ENCODE measurements at regions not wholly inside any gene's neighbourhood (a gene's known extent, or its start where the extent isn't known, plus 50 kb on each side); places are given as distances from the start of the nearest gene placed in this dataset.

- DNase-seq (ENCODE audit: low spot score), result no peak
Measured at GRCh38 chr6:92822222-92822621, 597.1 kb downstream of the EPHA7 start.

DNA sequence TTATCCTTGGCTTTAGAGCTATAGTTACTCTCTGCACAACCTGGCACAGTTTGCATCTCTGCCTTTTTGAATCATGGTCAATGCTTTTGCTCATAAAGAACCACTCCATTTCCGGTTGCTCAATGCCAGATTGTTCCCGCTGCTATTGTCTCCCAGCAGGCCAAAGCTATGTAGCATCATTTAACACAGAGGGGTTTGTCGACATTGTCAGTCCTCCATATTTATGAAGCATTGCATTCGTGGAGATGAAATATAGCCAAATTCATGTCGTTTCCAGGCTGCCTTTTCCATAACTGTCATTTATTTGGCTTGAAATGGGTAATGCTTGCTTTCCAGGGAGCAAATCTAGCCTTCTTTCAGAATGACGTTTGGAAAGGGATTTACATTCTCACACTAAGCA, 598.8 kb downstream of the EPHA7 start:
- DNase-seq (ENCODE audit: low spot score), result no peak

DNA sequence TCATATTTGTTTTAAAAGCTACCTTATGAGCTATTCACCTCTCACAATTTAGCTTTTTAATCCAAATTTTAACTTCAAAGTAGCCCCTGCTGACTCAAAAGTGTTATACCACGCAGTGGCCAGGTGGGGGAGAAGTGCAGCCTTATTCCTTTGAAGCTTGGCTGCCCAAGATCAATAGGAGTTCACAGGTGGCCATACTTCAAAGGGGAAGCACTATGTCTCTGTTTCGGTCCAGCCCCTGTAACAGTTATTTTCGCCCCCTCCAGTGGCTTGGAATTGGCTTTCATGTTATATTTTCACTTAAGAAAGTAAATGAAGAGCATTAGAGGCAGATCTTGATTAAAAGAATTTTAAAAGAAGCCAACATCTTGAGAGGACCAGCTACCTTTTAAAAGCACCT, 608.4 kb downstream of the EPHA7 start:
- peak; percentile 60 for DNase-seq (ENCODE audit: low spot score)

DNA sequence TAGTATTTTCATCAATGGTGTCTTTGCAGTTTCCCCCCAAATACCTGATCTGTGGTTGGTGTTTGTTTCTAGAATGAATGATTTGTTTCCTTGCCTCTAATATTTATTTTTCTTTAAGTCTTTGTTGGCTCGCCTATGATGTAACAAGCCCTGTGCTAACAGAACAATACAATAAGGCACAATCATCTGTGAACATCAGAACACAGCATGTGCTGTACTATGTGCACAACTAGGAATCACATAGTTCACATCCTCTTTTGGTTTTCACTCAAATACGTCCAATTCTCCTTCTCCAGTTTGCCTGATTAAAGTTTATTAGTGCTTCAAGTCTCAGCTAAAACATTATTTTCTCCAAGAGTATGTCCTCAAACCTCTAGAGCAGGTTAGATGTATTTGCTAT, 613.1 kb downstream of the EPHA7 start:
- no peak for DNase-seq (ENCODE audit: low spot score)

- DNase-seq (ENCODE audit: low spot score), result no peak
Measured at GRCh38 chr6:92791403-92791802, 628.0 kb downstream of the EPHA7 start.

DNA sequence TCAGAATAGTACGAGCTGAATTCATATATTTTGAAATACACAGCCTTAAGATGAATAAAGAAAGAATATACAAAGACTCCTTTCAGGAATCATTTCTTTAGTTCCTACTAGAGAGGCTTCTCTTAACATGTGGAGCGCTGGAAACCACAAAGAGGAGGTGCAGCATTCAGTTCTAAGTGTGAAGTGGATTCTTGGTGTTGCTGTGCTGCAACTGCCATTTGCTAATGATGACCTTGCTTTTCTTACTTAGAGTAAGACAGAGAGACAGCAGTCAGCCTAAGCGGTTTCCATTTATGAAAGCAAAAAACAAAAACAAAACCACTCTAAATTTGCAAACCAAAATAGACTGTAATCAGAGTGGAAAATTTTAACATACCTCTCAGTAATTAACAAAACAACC, 629.0 kb downstream of the EPHA7 start:
- no peak for DNase-seq (ENCODE audit: low spot score)

DNA sequence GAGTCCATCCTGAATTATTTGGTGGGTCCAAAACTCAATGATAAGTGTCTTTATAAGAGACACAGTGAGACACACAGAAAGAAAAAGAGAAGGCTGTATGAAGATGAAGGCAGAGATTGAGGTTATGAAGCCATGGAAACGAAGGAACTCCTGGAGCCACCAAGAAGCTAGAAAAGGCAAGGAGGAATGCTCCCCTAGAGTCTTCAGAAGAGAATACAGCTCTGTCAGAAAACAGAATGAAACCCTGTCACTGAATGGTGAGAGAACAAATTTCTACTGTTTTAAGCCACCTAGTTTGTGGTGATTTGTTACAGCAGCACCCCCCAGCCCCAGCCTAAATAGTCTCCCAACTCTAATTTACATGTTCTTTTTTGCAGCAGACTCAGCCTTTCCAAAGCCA, 635.1 kb downstream of the EPHA7 start:
- DNase-seq (ENCODE audit: low spot score), result no peak

GRCh38 chr6:92779746-92780145, 639.6 kb downstream of the EPHA7 start:
- DNase-seq (ENCODE audit: low spot score), result peak; percentile 58

DNA sequence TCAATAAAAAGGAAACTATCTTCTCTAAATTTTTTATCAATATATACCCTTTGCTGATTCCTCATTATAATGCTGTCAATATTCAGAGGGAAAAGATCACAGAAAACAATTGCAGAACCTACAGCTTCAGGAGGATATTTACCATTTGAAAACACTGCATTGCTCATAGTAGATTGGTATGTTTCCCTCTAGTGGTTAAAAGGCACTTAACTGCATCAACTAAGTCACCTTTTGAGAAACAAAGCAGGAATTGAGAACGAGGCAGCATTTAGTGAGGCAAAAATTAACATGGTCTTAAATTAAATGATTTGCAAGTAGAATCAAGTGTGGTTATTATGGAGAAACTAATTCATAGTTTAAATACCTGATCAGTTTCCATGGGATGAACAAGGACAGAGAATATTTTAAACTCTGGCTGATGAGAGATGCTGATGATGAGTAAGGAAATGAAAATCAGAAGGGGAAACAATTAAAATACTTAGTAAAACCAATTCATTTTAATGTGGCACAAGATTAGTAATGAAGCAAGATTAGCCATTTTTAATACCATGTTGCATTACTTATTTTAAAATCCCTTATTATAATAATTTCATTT, 642.1 kb downstream of the EPHA7 start:
- peak; percentile 71 for DNase-seq (ENCODE audit: low spot score)

DNA sequence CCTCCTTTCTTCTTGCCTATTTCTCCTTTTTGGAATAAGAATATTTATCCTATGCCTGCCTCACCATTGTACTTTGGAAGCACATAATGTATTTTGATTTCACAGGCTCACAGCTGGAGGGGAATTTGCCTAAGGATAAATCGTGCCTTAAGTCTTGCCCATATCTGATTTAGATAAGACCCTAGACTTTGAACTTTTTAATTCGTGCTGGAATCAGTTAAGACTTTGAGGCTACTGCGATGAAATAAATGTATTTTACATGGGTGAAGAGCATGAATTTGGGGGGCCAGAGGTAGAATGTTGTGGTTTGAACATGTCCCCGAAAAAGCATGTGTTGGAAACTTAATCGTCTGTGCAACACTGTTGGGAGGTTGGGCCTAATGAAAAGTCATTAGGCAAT, 648.8 kb downstream of the EPHA7 start:
- DNase-seq (ENCODE audit: low spot score), result no peak

GRCh38 chr6:92767101-92767500, 652.3 kb downstream of the EPHA7 start:
- DNase-seq (ENCODE audit: low spot score), result no peak

DNA sequence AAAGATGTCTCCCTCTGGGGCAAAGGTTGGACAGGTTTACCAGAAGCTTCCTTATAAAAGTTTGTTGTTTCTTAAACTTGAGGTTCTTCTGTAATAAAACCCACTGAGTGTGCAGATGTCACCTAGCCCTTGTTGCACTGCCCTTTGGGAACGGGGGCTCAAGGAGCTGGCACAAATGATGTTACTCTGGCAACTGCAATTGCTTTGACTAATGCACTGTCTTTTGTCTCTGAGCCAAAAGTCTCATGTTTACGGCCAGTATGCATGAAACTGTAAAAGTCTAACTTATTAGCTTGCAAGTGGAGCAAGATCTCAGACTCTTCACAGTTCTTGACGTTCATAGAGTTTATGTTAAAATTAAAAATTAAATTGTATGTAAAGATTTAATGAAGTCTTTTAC, 655.7 kb downstream of the EPHA7 start:
- no peak for DNase-seq (ENCODE audit: low spot score)

GRCh38 chr6:92763274-92763584, 656.1 kb downstream of the EPHA7 start:
- DNase-seq (ENCODE audit: low spot score), result no peak

DNA sequence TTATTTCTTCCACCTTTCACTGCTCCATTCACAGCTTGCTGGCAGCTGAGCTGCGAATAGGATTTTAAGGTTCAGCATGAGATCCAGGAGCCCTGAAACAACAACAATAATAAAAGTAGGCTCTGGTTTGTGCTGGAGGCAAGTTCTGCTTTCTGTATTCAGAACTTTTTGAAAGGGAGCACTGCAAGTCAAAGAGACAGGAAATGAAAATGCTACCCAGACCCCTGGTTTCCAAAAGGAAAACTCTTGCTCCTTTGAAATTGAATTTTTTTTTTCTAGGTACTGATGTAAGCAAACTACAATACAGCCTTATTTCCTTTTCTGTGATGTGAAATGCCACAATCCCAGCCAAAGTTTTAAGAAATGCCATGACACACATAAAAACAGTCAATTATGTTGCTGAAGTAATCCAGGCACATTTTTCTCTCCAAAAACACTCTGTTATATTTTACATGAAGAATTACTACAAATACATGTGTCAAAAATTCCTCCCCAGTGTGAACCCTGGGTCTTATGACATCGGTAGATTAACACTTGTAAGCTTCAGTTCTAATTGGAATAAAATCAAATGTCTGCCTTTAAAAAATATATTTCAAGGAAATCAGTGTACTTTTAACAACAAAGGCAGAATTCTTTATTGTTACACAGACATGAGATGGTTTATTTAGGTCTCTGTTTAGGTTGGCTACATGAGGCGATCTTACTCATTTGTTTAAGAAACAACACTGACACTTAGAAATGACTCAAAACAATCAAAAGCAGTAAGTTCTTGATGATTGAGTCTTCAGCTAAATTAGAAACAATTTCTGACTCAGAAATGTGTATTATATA, 656.7 kb downstream of the EPHA7 start:
- DNase-seq (ENCODE audit: low spot score), result peak; percentile 23

DNA sequence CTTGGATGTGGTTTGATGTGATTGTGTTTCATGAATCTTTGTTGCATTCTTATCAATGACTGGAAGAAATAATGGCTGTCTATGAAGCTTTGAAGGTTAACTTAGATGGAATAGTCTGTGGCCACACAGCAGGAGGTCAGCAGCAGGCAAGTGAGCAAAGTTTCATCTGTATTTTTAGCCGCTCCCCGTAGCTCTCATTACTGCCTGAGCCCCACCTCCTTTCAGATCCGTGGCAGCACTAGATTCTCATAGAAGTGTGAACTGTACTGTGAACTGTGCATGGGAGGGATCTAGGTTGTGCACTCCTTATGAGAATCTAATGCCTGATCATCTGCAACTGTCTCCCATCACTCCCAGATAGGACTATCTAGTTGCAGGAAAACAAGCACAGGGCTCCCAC, 660.2 kb downstream of the EPHA7 start:
- DNase-seq (ENCODE audit: low spot score), result no peak

GRCh38 chr6:92757925-92758324, 661.4 kb downstream of the EPHA7 start:
- no peak for DNase-seq (ENCODE audit: low spot score)

DNA sequence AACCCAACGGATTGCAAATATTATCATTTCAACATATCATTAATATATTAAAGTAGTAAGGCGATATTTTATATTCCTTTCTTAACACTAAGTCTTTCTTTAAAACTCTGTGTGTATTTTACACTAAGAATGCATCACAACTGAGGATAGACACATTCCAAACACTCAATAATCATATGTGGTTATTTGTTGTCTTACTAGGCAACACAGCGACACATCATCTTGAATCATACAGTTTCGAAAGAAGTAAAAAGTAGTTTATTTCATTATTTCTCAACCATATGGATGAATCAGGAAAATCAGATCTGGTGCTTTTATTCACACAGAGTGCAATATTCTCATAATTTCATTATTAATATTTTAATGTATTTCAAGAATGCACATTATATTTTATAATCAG, 662.4 kb downstream of the EPHA7 start:
- DNase-seq (ENCODE audit: low spot score), result peak; percentile 62

DNA sequence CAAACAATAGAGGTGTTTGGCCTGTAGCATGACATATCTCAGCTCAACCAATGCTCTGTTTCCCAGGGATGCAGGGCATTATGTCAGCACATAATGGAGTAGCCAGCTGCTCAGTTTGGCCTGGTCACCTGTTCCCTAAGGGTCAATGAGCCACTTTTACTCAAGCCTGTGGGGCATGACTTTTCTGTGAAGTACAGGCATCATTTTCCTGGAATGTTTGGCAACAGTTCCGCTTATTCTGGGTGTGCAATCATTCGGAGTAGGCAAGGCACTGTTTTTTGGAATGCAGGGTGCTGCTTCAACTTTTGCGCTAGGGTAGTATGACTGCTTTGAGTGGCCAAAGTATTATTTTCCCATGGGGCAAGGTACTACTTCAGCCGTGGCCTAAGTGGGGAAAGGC, 665.4 kb downstream of the EPHA7 start:
- no peak for DNase-seq (ENCODE audit: low spot score)

- no peak for DNase-seq (ENCODE audit: low spot score)
Measured at GRCh38 chr6:92752114-92752513, 667.2 kb downstream of the EPHA7 start.

DNA sequence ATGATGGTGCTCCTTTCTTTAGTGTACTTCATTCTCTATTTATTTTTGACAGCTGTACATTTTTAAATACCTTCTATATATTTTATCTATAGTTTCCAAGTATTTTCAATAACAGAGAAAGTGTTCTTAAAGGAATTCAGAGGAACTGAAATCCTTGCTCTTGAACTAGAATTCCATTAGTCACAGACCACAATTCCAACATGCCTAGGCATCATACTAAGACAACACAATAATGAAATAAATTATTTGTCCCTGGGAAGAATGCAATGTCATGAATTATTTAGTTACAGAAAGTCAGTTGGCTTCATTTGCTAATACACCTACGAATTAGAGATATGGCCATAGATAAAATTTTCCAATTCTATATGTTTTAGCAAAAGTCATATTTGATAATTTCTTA, 671.2 kb downstream of the EPHA7 start:
- no peak for DNase-seq (ENCODE audit: low spot score)

DNA sequence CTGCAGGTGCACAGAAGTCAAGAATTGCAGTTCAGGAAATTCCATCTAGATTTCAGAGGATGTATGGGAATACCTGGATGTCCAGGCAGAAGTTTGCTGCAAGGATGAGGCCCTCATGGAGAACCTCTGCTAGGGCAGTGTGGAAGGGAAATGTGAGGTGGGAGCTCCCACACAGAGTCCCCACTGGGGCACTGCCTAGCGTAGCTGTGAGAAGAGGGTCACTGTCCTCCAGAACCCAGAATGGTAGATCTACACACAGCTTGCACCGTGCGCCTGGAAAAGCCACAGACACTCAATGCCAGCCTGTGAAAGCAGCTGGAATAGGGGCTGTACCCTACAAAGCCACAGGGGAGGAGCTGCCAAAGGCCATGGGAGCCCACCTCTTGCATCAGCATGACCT, 681.4 kb downstream of the EPHA7 start:
- DNase-seq (ENCODE audit: low spot score), result no peak

DNA sequence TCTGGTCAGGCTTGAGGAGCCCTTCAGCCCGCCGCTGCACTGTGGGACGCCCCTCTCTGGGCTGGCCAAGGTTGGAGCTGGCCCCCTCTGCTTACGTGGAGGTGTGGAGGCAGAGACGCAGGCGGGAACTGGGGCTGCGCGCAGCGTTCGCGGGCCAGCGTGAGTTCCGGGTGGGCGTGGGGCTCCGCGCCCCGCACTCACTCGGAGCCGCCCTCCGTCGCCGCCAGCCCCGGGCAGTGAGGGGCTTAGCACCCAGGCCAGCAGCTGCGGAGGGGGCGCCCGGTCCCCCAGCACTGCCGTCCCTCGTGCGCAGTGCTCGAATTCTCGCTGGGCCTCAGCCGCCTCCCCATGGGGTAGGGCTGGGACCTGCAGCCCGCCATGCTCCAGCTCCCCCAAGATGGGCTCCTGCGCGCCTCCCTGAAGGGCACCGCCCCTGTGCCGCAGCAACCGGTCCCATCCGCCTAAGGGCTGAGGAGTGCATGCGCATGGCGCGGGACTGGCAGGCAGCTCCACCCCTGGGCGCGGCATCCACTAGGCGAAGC, 695.9 kb downstream of the EPHA7 start:
- no peak for DNase-seq (ENCODE audit: low spot score)

- DNase-seq (ENCODE audit: low spot score), result no peak
Measured at GRCh38 chr6:92719773-92720172, 699.6 kb downstream of the EPHA7 start.

- DNase-seq (ENCODE audit: low spot score), result no peak
Measured at GRCh38 chr6:92716638-92717037, 702.7 kb downstream of the EPHA7 start.
